ENCODE measurements at regions not wholly inside any gene's neighbourhood (a gene's known extent, or its start where the extent isn't known, plus 50 kb on each side); places are given as distances from the start of the nearest gene placed in this dataset.

DNA sequence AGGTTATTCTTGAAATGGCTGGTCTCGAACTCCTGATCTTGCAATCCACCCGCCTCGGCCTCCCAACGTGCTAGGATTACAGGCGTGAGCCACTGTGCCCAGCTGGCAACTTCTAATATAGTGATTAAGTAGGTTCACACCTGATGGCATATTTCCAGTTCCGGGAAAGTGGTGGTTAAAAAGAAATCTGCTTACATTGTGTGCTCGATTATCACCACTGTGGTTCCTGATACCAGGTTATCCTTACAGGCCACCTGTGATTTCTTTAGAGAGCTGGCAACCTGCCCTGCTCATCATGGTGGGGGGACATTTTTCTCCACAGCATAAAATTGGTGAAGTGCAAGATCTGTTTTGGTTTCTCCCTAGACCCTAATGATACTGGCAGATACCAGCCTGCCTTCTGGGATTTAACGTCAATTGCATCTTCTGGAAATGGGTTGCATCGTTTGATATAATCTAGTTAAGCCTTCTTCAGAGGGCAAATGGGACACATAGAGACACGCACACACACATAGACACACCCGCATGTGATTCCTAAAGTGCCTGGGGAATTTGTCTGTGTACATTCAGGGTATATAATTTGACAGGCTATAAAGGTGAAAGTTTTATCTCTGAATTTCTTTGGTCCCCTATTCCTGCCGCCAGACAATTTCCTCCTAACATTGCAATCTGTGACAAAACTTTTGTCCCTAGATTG, 49.7 kb upstream of the CITED2 start:
- DNase-seq = no peak

All from OCI-M1 (cell line).